CD4-positive, alpha-beta T cell treated with Interleukin-15 for 1 hour (primary cell): ENCODE measurements at regions not wholly inside any gene's neighbourhood (a gene's known extent, or its start where the extent isn't known, plus 50 kb on each side); places are given as distances from the start of the nearest gene placed in this dataset.

Experiments
- DNase-seq: peaks from one replicate; pipeline ENCODE4 v3.0.0-alpha.2; 2020

- DNase-seq = no peak
Measured at GRCh38 chr13:42722883-42723539, 58.4 kb upstream of the FAM216B start.

GRCh38 chr13:42728507-42729180 is 52.7 kb upstream of the FAM216B start:
- no peak for DNase-seq

- DNase-seq = no peak
Measured at GRCh38 chr13:42729857-42730402, 51.5 kb upstream of the FAM216B start.
